ENCODE measurements at regions not wholly inside any gene's neighbourhood (a gene's known extent, or its start where the extent isn't known, plus 50 kb on each side); places are given as distances from the start of the nearest gene placed in this dataset.

- no peak overlapping the region for H3K9ac ChIP-seq (ENCODE audit: low read length)
- no peaks in the 10 kb centered on the region for H3K36me3 ChIP-seq (ENCODE audit: low read length)
Measured at GRCh38 chr10:8245814-8246142, 191.3 kb downstream of the GATA3 start.

GRCh38 chr10:8246548-8246947 is 192.1 kb downstream of the GATA3 start:
- no peak overlapping the region for H3K4me2 ChIP-seq (ENCODE audit: low read depth, low read length, poor library complexity, severe bottlenecking)
- no peaks in the 10 kb centered on the region for H3K36me3 ChIP-seq (ENCODE audit: low read length)
- H4K20me1 ChIP-seq (ENCODE audit: low read depth, low read length) = no peaks in the 10 kb centered on the region
- H3K9me2 ChIP-seq (replicated peaks; ENCODE audit: insufficient read depth, low read length) = no peaks in the 10 kb centered on the region; the same call in 1 of the 2 replicates
- H3K79me2 ChIP-seq (ENCODE audit: insufficient read depth, low read length) = no peaks in the 10 kb centered on the region
- H3K9ac ChIP-seq (ENCODE audit: low read length) = no peak overlapping the region
- no peak for TF ChIP-seq EZH2phosphoT487 (conservative IDR thresholded peaks at IDR 0.05; ENCODE audit: low read length)
- TF ChIP-seq, protein P1, sequence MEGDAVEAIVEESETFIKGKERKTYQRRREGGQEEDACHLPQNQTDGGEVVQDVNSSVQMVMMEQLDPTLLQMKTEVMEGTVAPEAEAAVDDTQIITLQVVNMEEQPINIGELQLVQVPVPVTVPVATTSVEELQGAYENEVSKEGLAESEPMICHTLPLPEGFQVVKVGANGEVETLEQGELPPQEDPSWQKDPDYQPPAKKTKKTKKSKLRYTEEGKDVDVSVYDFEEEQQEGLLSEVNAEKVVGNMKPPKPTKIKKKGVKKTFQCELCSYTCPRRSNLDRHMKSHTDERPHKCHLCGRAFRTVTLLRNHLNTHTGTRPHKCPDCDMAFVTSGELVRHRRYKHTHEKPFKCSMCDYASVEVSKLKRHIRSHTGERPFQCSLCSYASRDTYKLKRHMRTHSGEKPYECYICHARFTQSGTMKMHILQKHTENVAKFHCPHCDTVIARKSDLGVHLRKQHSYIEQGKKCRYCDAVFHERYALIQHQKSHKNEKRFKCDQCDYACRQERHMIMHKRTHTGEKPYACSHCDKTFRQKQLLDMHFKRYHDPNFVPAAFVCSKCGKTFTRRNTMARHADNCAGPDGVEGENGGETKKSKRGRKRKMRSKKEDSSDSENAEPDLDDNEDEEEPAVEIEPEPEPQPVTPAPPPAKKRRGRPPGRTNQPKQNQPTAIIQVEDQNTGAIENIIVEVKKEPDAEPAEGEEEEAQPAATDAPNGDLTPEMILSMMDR (IDR thresholded peaks at IDR 0.05; ENCODE audit: insufficient read depth, low read length, poor library complexity, severe bottlenecking) = no peak
- no peak overlapping the region for H3K4me3 ChIP-seq (ENCODE audit: insufficient read depth, low read length, poor library complexity, severe bottlenecking)
- H3K27ac ChIP-seq (ENCODE audit: low read depth, low read length) = no peak overlapping the region
- no peak overlapping the region for H2AFZ ChIP-seq (ENCODE audit: low read depth, low read length, severe bottlenecking)
- no peaks in the 10 kb centered on the region for H3K27me3 ChIP-seq (ENCODE audit: low read length)
- no peaks in the 10 kb centered on the region for H3K9me3 ChIP-seq (ENCODE audit: insufficient read depth, low read length)
- H3F3A ChIP-seq (ENCODE audit: insufficient read depth) = no peaks in the 10 kb centered on the region

More at GRCh38 chr10:8245814-8246142, 191.3 kb downstream of the GATA3 start:
- Histone ChIP-seq H3K9me3 (ENCODE audit: insufficient read depth, low read length) (no peaks in the 10 kb centered on the region), H3K4me2 (ENCODE audit: low read depth, low read length, poor library complexity, severe bottlenecking) (no peak overlapping the region), H3K27me3 (ENCODE audit: low read length) (no peaks in the 10 kb centered on the region), H4K20me1 (ENCODE audit: low read depth, low read length) (no peaks in the 10 kb centered on the region), H2AFZ (ENCODE audit: low read depth, low read length, severe bottlenecking) (no peak overlapping the region), H3K9me2 (replicated peaks; ENCODE audit: insufficient read depth, low read length) (no peaks in the 10 kb centered on the region; the same call in 1 of the 2 replicates), H3F3A (ENCODE audit: insufficient read depth) (no peaks in the 10 kb centered on the region), H3K79me2 (ENCODE audit: insufficient read depth, low read length) (no peaks in the 10 kb centered on the region), H3K27ac (ENCODE audit: low read depth, low read length) (no peak overlapping the region), H3K4me3 (ENCODE audit: insufficient read depth, low read length, poor library complexity, severe bottlenecking) (no peak overlapping the region)
- TF ChIP-seq, protein P1 (IDR thresholded peaks at IDR 0.05; ENCODE audit: insufficient read depth, low read length, poor library complexity, severe bottlenecking) = no peak

- Histone ChIP-seq H3K27me3 (ENCODE audit: low read length) (no peaks in the 10 kb centered on the region), H4K20me1 (ENCODE audit: low read depth, low read length) (no peaks in the 10 kb centered on the region), H3K27ac (ENCODE audit: low read depth, low read length) (no peak overlapping the region), H3K4me3 (ENCODE audit: insufficient read depth, low read length, poor library complexity, severe bottlenecking) (no peak overlapping the region), H3K4me2 (ENCODE audit: low read depth, low read length, poor library complexity, severe bottlenecking) (no peak overlapping the region), H3K36me3 (ENCODE audit: low read length) (no peaks in the 10 kb centered on the region), H3K79me2 (ENCODE audit: insufficient read depth, low read length) (no peaks in the 10 kb centered on the region), H3K9me3 (ENCODE audit: insufficient read depth, low read length) (no peaks in the 10 kb centered on the region), H3F3A (ENCODE audit: insufficient read depth) (no peaks in the 10 kb centered on the region), H3K9me2 (replicated peaks; ENCODE audit: insufficient read depth, low read length) (no peaks in the 10 kb centered on the region; the same call in 1 of the 2 replicates), H2AFZ (ENCODE audit: low read depth, low read length, severe bottlenecking) (no peak overlapping the region), H3K9ac (ENCODE audit: low read length) (no peak overlapping the region)
- no peak for TF ChIP-seq EZH2phosphoT487 (conservative IDR thresholded peaks at IDR 0.05; ENCODE audit: low read length)
- TF ChIP-seq, protein P1 (IDR thresholded peaks at IDR 0.05; ENCODE audit: insufficient read depth, low read length, poor library complexity, severe bottlenecking) = no peak
Measured at GRCh38 chr10:8247191-8247590, 192.7 kb downstream of the GATA3 start.
